ENCODE measurements at regions not wholly inside any gene's neighbourhood (a gene's known extent, or its start where the extent isn't known, plus 50 kb on each side); places are given as distances from the start of the nearest gene placed in this dataset.

- TF ChIP-seq CTCF (IDR thresholded peaks at IDR 0.05) (no peak), POLR2AphosphoS5 (IDR thresholded peaks at IDR 0.05) (no peak)
Measured at GRCh38 chr7:33790746-33791145, 114.6 kb upstream of the BMPER start.

Data from upper lobe of left lung (tissue), 4 donors.